NCI-H345 treated with DMSO at 0.1 percent for 48 hours (cell line): ENCODE measurements at regions not wholly inside any gene's neighbourhood (a gene's known extent, or its start where the extent isn't known, plus 50 kb on each side); places are given as distances from the start of the nearest gene placed in this dataset.

ENCODE experiments used
- DNase-seq: peaks from one replicate; lab custom pipeline; 2025; ENCODE audit not compliant: unreplicated experiment; lab: John Stamatoyannopoulos, UW

- peak; percentile 29 for DNase-seq
Measured at GRCh38 chr3:176737480-176738110, 459.7 kb downstream of the TBL1XR1 start.

DNA sequence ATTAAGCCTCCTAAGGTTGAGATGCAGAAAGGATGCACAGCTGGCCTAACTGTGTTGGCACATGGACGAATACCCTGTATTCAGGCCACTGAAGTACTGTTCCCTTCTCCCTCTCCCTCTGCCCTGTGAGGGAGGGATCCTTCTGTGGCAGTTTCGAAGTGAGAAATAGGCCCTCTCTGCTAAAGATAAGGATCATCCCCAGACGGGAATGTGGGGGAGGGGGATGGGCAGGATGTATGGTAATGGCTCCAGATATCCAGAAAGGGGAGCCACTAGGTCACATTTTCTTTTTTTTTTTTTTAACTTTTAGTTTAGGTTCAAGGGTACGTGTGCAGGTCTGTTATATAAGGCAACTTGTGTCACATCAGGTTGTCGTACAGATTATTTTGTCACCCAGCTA is 463.1 kb downstream of the TBL1XR1 start:
- no peak for DNase-seq

GRCh38 chr3:176724394-176724759 is 472.9 kb downstream of the TBL1XR1 start:
- DNase-seq: no peak

DNA sequence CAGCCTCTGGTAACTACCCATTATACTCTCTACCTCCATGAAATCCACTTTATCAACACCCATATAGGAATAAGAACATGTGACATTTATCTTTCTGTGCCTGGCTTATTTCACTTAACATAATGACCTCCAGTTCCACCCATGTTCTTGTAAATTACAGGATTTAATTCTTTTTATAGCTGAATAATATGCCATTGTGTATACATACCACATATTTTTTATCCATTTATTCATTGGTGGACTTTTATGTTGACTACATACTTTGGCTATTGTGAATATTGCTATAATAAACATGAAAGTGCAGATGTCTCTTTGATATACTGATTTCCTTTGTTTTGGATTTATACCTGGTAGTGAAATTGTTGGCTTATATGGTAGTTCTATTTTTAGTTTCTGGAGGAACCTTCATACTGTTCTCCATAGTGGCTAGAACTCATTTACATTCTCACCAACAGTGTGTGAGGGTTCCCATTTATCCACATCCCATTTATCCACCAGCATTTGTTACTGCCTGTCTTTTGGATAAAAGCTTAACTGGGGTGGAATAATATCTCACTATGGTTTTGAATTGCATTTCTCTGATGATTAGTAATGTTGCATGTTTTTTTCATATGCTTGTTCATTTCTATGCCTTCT is 473.4 kb downstream of the TBL1XR1 start:
- DNase-seq: no peak

DNA sequence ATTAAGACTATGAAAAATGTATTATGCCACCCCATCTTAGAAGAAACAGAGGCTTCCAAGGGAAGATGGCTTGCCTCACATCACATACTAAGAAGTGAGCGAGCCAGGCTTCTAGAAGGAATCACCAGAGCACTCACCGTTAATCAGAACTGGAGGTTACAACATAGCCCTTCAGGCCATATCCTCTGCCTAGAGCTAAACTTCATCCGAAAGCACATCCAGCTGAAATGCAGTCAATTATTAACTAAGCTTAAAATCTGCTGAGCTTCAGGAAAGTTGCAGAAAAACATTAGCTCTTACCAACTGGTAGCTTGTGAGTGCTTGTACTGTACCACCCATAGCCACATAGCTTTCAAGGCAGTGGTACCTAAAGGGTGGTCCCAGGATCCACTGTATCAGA is 483.2 kb downstream of the TBL1XR1 start:
- DNase-seq: no peak

DNA sequence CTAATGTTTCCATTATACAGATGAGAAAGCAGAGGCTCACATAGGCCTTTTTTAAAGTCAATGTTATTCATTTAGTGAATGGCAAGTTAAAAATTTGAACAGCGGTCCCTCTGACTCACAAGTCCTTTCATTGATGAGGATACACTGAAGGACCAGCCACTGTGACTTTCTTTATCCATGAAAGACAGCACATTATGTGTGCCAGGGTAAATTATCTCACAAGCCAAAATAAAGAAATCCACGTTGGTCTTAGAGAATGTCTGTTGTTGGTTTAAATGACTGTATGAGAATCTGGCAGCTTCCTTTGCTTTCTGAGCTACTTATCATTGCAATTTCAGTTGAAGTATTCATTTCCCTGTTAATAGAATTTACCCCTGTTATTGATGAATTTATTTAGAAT is 485.1 kb downstream of the TBL1XR1 start:
- DNase-seq: no peak

DNA sequence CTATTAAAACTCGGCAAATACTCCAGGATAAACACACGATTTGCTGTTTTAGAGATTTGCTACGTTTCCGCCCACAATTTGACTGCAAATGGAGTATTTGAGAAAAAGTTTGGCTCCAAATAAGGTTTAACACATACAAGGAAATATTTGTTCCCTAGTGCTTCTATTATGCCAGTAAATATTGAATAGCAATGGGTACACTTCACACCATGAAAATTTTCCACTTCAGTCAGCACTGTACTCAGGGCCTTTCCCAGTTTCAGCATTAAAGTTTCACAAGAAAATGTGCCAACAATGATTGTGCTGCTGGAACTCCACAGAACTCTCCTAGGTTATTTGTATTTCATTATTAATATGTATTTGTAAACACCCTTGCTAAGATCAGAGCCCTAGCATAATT is 498.0 kb downstream of the TBL1XR1 start:
- no peak for DNase-seq

DNA sequence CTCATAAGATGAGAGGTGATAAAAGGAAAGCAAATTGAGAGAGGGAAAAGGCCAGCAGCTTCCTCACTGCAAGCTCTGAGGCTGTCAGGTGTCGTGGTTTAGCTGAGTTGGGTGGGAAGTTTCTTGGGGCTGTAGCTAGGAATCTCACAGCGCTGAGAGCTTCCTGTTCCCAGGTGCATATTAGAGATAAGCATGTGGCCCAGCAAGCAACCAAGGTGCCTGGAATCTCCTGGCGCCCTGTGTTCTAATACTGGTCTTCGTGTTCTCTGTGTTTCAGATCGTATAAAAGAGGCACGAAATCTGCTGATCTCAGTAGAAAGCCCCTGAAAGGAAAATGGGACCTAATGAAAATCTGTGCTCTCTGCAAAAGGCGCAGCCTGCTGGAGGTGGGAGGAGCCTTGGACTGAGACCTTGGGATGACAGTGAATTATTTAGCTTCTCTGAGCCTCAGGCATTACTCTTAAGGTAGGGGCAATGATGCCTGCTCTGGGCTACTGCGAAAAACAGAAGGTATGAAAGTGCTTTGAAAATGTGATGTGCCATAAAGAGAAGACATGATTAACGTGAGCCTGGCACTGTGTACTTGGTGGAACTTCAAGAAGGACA is 499.9 kb downstream of the TBL1XR1 start:
- no peak for DNase-seq

- no peak for DNase-seq
Measured at GRCh38 chr3:176696816-176697215, 500.5 kb downstream of the TBL1XR1 start.

- no peak for DNase-seq
Measured at GRCh38 chr3:176692966-176693785, 504.1 kb downstream of the TBL1XR1 start.

GRCh38 chr3:176692199-176692965 is 504.9 kb downstream of the TBL1XR1 start:
- DNase-seq: no peak

DNA sequence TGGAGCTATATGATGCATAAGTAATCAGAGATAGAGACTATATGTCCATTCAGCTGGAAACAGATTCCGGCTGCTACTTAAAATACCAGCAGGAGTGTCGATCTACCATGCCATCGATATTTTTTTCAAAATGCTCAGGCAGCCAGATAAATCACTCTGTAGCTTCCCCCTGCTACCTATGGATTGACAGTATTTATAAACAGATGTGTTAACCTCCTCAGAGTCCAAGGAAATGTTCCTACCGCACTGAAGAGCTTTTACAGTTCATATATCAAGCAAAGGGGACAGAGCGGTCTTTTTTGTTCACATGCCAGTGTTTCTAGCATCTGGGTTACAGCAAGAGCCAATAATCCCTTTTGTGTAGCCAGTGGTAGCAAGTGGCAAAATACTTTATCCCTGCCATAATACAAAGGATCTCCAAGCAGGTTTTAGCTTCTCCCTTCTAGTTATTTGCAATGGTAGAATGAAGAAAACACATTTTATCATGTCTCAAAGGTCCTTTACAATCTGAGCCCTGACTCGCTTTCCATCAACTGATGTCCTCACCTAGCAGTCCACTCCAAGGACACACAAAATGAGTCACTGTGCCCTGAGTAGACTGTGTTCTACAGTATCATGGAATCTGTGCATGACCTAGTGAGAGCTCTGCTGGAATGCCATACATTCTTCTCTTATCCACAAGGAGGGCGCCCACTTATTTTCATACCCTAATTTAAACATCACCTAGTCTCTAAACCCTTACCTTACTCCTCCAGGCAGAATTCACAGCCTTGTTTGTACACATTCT is 507.0 kb downstream of the TBL1XR1 start:
- no peak for DNase-seq

GRCh38 chr3:176687754-176688153 is 509.5 kb downstream of the TBL1XR1 start:
- no peak for DNase-seq

GRCh38 chr3:176683382-176683781 is 513.9 kb downstream of the TBL1XR1 start:
- DNase-seq: no peak

DNA sequence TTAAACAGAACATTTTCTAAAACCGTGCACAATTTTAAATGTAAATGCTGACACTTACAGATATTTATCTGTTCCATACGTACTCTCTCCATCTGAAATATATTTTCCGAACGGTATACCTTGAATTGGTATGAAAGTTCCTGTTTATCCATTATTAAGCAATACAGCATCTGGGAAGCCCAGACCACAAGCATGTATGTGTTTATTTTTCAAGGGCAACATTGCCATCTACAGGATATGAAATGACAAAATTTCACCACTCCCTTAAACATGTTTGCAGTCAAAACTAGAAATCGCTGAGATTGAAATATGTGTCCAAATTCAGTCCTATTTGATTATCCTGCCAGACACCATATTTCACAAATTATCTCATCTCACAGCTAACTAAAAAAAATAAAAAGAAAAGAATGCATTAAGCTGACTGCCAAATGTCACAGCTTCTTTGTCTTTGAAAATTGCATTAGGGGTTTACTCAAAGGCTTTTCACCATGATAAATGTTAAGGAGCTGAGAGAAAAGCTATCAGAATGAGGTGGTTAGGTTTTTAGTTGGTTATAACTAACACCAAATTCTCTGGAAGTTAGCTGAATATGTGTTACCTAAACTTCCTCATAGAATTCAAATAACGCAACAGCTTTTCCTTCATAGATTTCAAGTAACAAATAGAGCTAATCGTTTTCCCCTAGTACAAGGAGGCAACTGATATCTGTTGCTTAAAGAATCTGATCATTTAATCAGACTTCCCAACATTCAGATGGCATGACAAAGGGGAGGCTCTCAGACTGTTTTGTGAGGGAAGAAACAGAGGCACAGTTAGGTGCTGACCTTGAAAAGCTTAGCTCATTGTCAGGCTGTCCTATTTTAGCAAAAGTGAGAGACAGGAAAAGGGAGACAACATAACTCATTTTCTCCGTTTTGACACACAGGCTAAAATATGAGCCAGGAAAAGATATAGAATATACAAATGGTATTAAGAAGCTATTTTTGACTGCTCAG is 533.1 kb downstream of the TBL1XR1 start:
- DNase-seq: peak; percentile 7

DNA sequence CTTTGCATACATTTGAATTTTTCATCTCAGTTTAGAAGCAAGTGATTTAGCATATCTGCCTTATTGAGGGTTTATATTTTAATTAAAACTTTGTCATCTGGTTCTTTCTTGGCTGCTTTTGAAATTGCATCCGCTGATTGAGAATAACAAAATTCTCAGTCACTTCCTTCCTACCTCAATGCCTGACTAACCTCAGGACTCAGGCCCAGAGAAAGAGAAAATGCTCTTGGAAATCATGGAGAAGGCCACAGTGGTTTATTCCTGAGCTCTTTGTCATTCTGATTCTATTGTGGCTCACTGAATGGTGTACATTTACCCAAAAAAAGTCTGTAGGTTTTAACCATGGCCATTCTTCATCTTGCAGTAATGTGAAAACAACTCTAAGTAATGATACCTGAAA is 533.9 kb downstream of the TBL1XR1 start:
- no peak for DNase-seq

GRCh38 chr3:176661432-176661964 is 535.8 kb downstream of the TBL1XR1 start:
- DNase-seq: no peak

DNA sequence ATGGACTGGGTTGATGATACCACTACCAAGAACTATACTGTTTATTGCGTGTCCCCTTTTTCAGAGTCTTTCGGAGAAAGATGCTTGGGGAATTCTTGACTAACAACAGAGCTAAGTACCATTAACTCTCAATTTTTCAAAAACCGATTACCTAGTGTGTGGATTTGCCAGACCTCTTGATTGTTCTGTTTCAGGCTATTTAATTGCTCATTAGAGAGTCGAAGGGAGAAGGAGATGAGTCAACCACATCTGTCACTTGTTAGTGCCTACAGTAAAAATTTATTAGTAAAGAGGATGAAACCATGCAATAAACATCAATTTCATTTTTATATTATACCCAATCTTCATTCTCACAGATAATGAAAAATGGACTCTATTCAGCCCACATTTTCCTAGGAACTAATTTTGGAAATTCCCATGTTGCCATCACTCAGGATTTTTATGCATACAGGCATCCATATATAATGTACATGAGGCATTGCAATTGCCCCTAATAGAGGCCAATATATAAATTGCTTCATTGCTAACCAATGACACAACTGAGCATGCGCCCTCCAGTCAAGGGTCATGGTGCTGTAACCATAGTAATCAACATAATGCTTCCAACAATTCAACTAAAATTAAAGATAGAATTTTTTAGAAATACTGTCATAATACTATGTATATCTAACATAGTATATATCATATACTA is 541.7 kb downstream of the TBL1XR1 start:
- no peak for DNase-seq
